Right lobe of liver (tissue), 4 donors: ENCODE measurements at regions not wholly inside any gene's neighbourhood (a gene's known extent, or its start where the extent isn't known, plus 50 kb on each side); places are given as distances from the start of the nearest gene placed in this dataset.

Source experiments
- CTCF ChIP-seq, 4 donors: fragments of 200-600 bp in 3 of 4; fragments of 450-650 bp in 1 of 4; IDR thresholded peaks; one replicate each; pipeline versions ENCODE4 v1.5.1 to v1.8.0; 2016 to 2022; ENCODE audit warnings: antibody characterized with exemption in 4 of 4, mild to moderate bottlenecking in 2 of 4
- POLR2A ChIP-seq: fragments of 450-650 bp; IDR thresholded peaks from one replicate; pipeline ENCODE4 v1.6.1; 2017; ENCODE audit warnings: antibody characterized with exemption, mild to moderate bottlenecking
- donor health status: DM: no; HTN: no; CAD: no.
- donor health status: DM: no; HTN: no; CAD: no.
- donor health status: DM: no; HTN: yes; CAD: no.

- TF ChIP-seq CTCF (IDR thresholded peaks at IDR 0.05), result no peak
- TF ChIP-seq POLR2A, result no peak
Observed at GRCh38 chr21:31502537-31503143, 156.9 kb upstream of the SOD1 start.
